Dermis blood vessel endothelial cell (primary cell): ENCODE measurements at regions not wholly inside any gene's neighbourhood (a gene's known extent, or its start where the extent isn't known, plus 50 kb on each side); places are given as distances from the start of the nearest gene placed in this dataset.

Experiments
- DNase-seq: peaks from one replicate; pipeline ENCODE4 v3.0.0; 2010

- DNase-seq, result no peak
Measured at GRCh38 chr9:94159069-94159939, 75.0 kb downstream of the PTPDC1 start.

GRCh38 chr9:94160594-94161501, 76.6 kb downstream of the PTPDC1 start:
- no peak for DNase-seq

- no peak for DNase-seq
Measured at GRCh38 chr9:94161673-94162072, 77.4 kb downstream of the PTPDC1 start.

GRCh38 chr9:94164806-94165549, 80.7 kb downstream of the PTPDC1 start:
- no peak for DNase-seq

GRCh38 chr9:94165592-94166235, 81.5 kb downstream of the PTPDC1 start:
- peak; percentile 99 for DNase-seq

GRCh38 chr9:94166236-94166975, 82.1 kb downstream of the PTPDC1 start:
- peak; percentile 99 for DNase-seq

GRCh38 chr9:94166976-94167346, 82.7 kb downstream of the PTPDC1 start:
- no peak for DNase-seq

GRCh38 chr9:94167376-94167890, 83.2 kb downstream of the PTPDC1 start:
- no peak for DNase-seq

- no peak for DNase-seq
Measured at GRCh38 chr9:94168203-94169000, 84.1 kb downstream of the PTPDC1 start.

- DNase-seq, result no peak
Measured at GRCh38 chr9:94169968-94170367, 85.7 kb downstream of the PTPDC1 start.

- DNase-seq, result no peak
Measured at GRCh38 chr9:94173632-94174031, 85.5 kb upstream of the ZNF169 start.

- no peak for DNase-seq
Measured at GRCh38 chr9:94174164-94174563, 84.9 kb upstream of the ZNF169 start.

GRCh38 chr9:94175669-94176068, 83.4 kb upstream of the ZNF169 start:
- DNase-seq, result peak; percentile 50

- DNase-seq, result no peak
Measured at GRCh38 chr9:94176608-94177007, 82.5 kb upstream of the ZNF169 start.

- no peak for DNase-seq
Measured at GRCh38 chr9:94178927-94179326, 80.2 kb upstream of the ZNF169 start.

GRCh38 chr9:94181408-94182181, 77.5 kb upstream of the ZNF169 start:
- DNase-seq, result no peak

- no peak for DNase-seq
Measured at GRCh38 chr9:94182532-94182931, 76.6 kb upstream of the ZNF169 start.

- DNase-seq, result no peak
Measured at GRCh38 chr9:94183240-94183999, 75.7 kb upstream of the ZNF169 start.

- no peak for DNase-seq
Measured at GRCh38 chr9:94188246-94188645, 70.9 kb upstream of the ZNF169 start.
